Astrocyte (in vitro differentiated cells and primary cell): ENCODE measurements at regions not wholly inside any gene's neighbourhood (a gene's known extent, or its start where the extent isn't known, plus 50 kb on each side); places are given as distances from the start of the nearest gene placed in this dataset.

Experiments
- DNase-seq: peaks from one replicate; pipeline ENCODE4 v3.0.0-alpha.2; 2010; ENCODE audit warnings: low read depth
- FAIRE-seq: peaks from 2 replicates; lab custom pipeline; 2011; peaks lifted over from hg19 to GRCh38; lab: Jason Lieb, UNC
- H2AFZ ChIP-seq: 2 replicates; pipeline ENCODE4 v1.6.0; 2012; ENCODE audit warnings: low read depth, low read length, inconsistent platforms
- H3K27ac ChIP-seq: 2 replicates; pipeline ENCODE4 v1.5.1; 2011; ENCODE audit warnings: low read depth, low read length, inconsistent platforms
- H3K27me3 ChIP-seq: 2 replicates; pipeline ENCODE4 v1.6.0; 2011; ENCODE audit warnings: low read length, inconsistent platforms; ENCODE audit not compliant: insufficient read depth
- H3K36me3 ChIP-seq: 2 replicates; pipeline ENCODE4 v1.5.1; 2011; ENCODE audit warnings: low read length, inconsistent platforms; ENCODE audit not compliant: insufficient read depth
- H3K4me1 ChIP-seq: 2 replicates; pipeline ENCODE4 v1.5.1; 2011; ENCODE audit warnings: low read length, inconsistent platforms; ENCODE audit not compliant: insufficient read depth
- H3K4me2 ChIP-seq: 2 replicates; pipeline ENCODE4 v1.6.0; 2012; ENCODE audit warnings: low read length, inconsistent platforms
- H3K4me3 ChIP-seq: 2 replicates; pipeline ENCODE4 v1.5.1; 2011; ENCODE audit warnings: low read depth, mild to moderate bottlenecking, low read length, inconsistent platforms; ENCODE audit not compliant: insufficient read depth
- H3K79me2 ChIP-seq: 2 replicates; pipeline ENCODE4 v1.6.0; 2012; ENCODE audit warnings: mild to moderate bottlenecking, low read length, inconsistent platforms; ENCODE audit not compliant: insufficient read depth
- H3K9ac ChIP-seq: 2 replicates; pipeline ENCODE4 v1.6.0; 2012; ENCODE audit warnings: mild to moderate bottlenecking, low read length, inconsistent platforms
- H3K9me3 ChIP-seq: 2 replicates; pipeline ENCODE4 v1.5.1; 2012; ENCODE audit warnings: low read depth, mild to moderate bottlenecking, low read length, inconsistent platforms; ENCODE audit not compliant: insufficient read depth
- H4K20me1 ChIP-seq: 2 replicates; pipeline ENCODE4 v1.6.0; 2012; ENCODE audit warnings: low read length, inconsistent platforms; ENCODE audit not compliant: insufficient read depth
- H3K27ac Mint-ChIP-seq: one replicate; pipeline ENCODE4 v1.8.0; 2021; ENCODE audit warnings: mild to moderate bottlenecking, mixed read lengths; ENCODE audit not compliant: unreplicated experiment
- H3K27me3 Mint-ChIP-seq: one replicate; pipeline ENCODE4 v1.8.0; 2021; ENCODE audit warnings: low read depth, mixed read lengths; ENCODE audit not compliant: unreplicated experiment
- H3K36me3 Mint-ChIP-seq: one replicate; pipeline ENCODE4 v1.8.0; 2021; ENCODE audit warnings: low read depth, mixed read lengths; ENCODE audit not compliant: unreplicated experiment
- H3K4me1 Mint-ChIP-seq: one replicate; pipeline ENCODE4 v1.8.0; 2021; ENCODE audit warnings: low read depth, mixed read lengths; ENCODE audit not compliant: unreplicated experiment
- H3K4me3 Mint-ChIP-seq: one replicate; pipeline ENCODE4 v1.8.0; 2021; ENCODE audit warnings: mild to moderate bottlenecking, moderate library complexity, mixed read lengths; ENCODE audit not compliant: unreplicated experiment
- H3K9me3 Mint-ChIP-seq: one replicate; pipeline ENCODE4 v1.8.0; 2021; ENCODE audit warnings: mild to moderate bottlenecking, mixed read lengths; ENCODE audit not compliant: unreplicated experiment
- CTCF ChIP-seq: IDR thresholded peaks from 2 replicates; pipeline ENCODE4 v1.5.1; 2011; ENCODE audit warnings: low read depth, mild to moderate bottlenecking, inconsistent platforms, low read length, moderate library complexity; ENCODE audit not compliant: insufficient read depth
- EZH2 ChIP-seq: IDR thresholded peaks from 2 replicates; pipeline ENCODE4 v1.6.1; 2012; ENCODE audit warnings: mild to moderate bottlenecking, low read length, inconsistent platforms; ENCODE audit not compliant: insufficient read depth

DNA sequence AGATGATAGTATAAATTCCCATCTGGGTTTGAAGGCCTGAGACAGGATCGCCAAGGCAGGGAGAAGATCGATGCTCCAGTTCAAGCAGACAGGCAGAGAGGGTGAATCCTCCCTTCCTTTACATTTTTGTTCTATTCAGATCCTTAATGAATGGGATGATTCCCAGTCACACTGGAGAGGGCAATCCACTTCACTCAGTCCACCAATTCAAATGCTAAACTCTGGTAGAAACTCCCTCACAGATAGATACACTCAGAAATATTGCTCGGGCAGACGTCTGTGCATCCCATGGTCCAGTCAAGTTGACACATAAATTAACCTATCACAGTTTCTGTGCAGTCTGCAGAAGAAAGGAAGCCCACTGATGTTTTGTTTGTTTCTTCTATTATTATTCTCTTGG lies 193.1 kb upstream of the ZNF462 start:
- no peaks in the 10 kb centered on the region for H3K9me3 Mint-ChIP-seq
- Histone ChIP-seq H3K27ac (no peak overlapping the region), H3K36me3 (no peaks in the 10 kb centered on the region), H3K4me2 (no peak overlapping the region), H2AFZ (no peak overlapping the region), H3K4me3 (no peak overlapping the region), H4K20me1 (no peaks in the 10 kb centered on the region), H3K79me2 (no peaks in the 10 kb centered on the region), H3K9me3 (no peaks in the 10 kb centered on the region), H3K27me3 (no peaks in the 10 kb centered on the region), H3K9ac (no peak overlapping the region), H3K4me1 (no peaks in the 10 kb centered on the region)
- H3K27ac Mint-ChIP-seq = no peak overlapping the region
- no peak overlapping the region for H3K4me3 Mint-ChIP-seq
- FAIRE-seq (no peak), DNase-seq (no peak)
- H3K27me3 Mint-ChIP-seq = no peaks in the 10 kb centered on the region
- no peaks in the 10 kb centered on the region for H3K4me1 Mint-ChIP-seq
- TF ChIP-seq EZH2 = no peak
- no peaks in the 10 kb centered on the region for H3K36me3 Mint-ChIP-seq

GRCh38 chr9:106670418-106670817 lies 192.5 kb upstream of the ZNF462 start:
- H3K9ac ChIP-seq = no peak overlapping the region
- H3K9me3 Mint-ChIP-seq = no peaks in the 10 kb centered on the region
- TF ChIP-seq EZH2 (no peak), CTCF (no peak)
- H3K27ac Mint-ChIP-seq = no peak overlapping the region
- H3K27me3 ChIP-seq = no peaks in the 10 kb centered on the region
- H3K4me3 ChIP-seq = no peak overlapping the region
- H3K9me3 ChIP-seq = no peaks in the 10 kb centered on the region
- H2AFZ ChIP-seq = no peak overlapping the region
- H3K27ac ChIP-seq = no peak overlapping the region
- no peak overlapping the region for H3K4me3 Mint-ChIP-seq
- H3K4me2 ChIP-seq = no peak overlapping the region
- no peak for FAIRE-seq
- H3K36me3 ChIP-seq = no peaks in the 10 kb centered on the region
- no peaks in the 10 kb centered on the region for H4K20me1 ChIP-seq
- no peaks in the 10 kb centered on the region for H3K79me2 ChIP-seq
- H3K27me3 Mint-ChIP-seq = no peaks in the 10 kb centered on the region
- H3K4me1 ChIP-seq = no peaks in the 10 kb centered on the region
- DNase-seq = no peak
- H3K4me1 Mint-ChIP-seq = peaks cover 2% of the 10 kb centered on the region
- H3K36me3 Mint-ChIP-seq = no peaks in the 10 kb centered on the region

DNA sequence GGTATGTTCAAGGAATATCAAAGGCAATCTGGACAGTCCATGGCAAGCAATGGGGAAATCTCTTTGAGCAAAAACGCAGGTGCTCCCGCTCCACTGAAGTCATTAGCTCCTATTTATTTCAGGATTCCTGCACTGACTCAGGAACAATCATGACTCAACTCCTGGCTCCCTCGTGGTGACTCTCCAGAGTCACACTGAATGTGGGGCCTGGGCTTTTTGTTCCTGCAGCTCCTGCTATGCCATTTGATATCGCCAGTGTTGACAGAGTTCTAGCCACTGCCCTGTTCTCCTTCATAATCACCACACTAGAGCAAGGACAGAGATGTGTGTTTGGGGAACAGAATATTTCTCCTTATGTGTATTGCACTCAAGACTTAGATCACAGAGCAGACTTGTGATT lies 187.2 kb upstream of the ZNF462 start:
- Histone ChIP-seq H3K9me3 (no peaks in the 10 kb centered on the region), H3K9ac (no peak overlapping the region), H3K79me2 (no peaks in the 10 kb centered on the region), H3K4me1 (no peaks in the 10 kb centered on the region), H2AFZ (no peak overlapping the region), H3K27ac (no peak overlapping the region), H3K27me3 (no peaks in the 10 kb centered on the region), H4K20me1 (no peaks in the 10 kb centered on the region), H3K4me2 (no peak overlapping the region), H3K36me3 (no peaks in the 10 kb centered on the region), H3K4me3 (no peak overlapping the region)
- DNase-seq (no peak), FAIRE-seq (no peak)
- H3K27ac Mint-ChIP-seq = no peak overlapping the region
- no peak for TF ChIP-seq EZH2
- TF ChIP-seq CTCF = no peak
- H3K9me3 Mint-ChIP-seq = no peaks in the 10 kb centered on the region
- no peaks in the 10 kb centered on the region for H3K27me3 Mint-ChIP-seq
- no peak overlapping the region for H3K4me3 Mint-ChIP-seq
- no peaks in the 10 kb centered on the region for H3K36me3 Mint-ChIP-seq
- peaks cover 9% of the 10 kb centered on the region for H3K4me1 Mint-ChIP-seq
